ENCODE measurements at regions not wholly inside any gene's neighbourhood (a gene's known extent, or its start where the extent isn't known, plus 50 kb on each side); places are given as distances from the start of the nearest gene placed in this dataset.
"Not testable (repeated sequence)": the region's sequence is repeated elsewhere in the genome, so short reads cannot be mapped to it uniquely, and the experiment has no call there.

GRCh38 chr5:56656846-56657726 lies 158.3 kb upstream of the MAP3K1 start:
- no peak for DNase-seq

GRCh38 chr5:56651893-56652292 lies 163.5 kb upstream of the MAP3K1 start:
- no peak for DNase-seq

DNA sequence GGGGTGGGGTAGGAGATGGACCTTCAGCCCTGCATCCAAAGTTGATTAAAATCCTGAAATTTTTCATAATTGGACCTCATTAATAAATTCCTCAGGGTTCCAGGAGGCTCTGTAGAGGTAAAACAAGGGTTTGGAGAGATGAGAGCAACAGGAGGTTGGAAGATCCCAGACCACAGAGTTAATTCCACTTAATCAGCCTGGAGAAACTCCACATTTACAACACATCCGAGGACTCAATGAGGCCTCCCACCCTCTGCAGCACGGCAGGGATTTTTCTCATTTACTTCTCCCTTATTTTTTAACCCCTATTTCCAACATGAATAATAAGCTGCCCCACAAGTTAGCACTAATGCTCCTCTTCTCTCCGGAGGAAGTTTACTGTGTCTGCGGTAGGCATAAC lies 165.0 kb upstream of the MAP3K1 start:
- no peak for DNase-seq

- DNase-seq, result no peak
Observed at GRCh38 chr5:56649569-56649968, 165.8 kb upstream of the MAP3K1 start.

DNA sequence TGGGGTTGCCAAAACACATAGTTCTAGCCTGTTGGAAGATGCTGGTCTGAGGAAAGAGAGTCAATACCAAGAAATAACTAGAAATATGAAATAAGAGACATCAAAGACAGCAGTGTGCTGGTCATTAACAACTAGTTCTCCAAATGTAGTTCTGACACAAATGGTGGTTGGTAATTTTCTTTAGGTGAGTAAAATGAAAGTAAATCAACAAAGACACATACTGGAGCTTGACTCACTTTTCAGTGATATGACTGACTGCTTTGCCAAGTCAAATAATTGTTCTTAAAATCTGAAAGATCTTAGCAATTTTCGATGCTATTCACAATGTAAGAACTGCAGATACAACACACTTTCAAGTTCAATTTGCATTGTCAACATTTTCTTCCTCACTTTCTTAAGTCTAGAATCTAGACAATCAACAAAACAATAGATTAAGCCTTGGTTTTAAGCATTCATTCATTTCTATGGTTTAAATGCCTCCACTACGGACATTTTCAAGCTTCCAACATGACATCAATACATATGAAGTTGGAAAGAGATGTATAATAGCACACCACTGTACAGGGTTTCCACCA lies 166.8 kb upstream of the MAP3K1 start:
- no peak for DNase-seq

DNA sequence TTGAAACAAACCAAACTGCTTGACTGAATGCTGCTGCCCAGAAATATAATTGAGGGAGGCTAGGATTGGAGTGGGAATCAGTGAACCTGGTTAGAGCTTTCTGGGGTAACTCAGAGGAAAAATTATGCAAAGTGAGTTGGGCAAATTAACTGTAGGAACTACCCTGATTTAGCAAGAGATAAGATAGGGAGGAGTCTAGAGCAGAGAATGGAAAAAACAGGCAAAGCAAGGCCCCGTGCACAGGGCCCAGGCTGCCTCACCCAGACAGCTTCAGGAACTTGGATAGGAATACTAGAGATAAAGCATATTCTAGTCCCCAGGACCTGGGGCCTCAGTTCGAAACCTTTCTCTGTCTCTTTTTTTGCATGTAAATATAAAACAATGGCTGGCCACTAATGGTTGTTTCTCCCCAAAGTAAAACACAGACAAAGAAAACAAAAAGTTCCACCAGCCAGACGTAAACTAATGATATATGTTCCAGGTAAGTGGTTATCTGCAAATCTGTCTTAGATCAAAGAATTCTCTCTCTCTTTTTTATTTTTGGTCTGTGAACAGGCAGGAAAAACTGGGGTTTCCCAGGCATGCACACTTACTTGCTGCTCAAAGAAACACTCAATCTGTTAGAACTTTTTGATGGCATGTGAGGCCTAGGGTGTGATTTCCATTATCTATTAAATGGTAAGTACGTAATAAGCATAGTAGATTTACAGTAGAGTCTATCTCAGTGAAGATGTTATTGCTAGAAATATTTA lies 168.1 kb upstream of the MAP3K1 start:
- no peak for DNase-seq

DNA sequence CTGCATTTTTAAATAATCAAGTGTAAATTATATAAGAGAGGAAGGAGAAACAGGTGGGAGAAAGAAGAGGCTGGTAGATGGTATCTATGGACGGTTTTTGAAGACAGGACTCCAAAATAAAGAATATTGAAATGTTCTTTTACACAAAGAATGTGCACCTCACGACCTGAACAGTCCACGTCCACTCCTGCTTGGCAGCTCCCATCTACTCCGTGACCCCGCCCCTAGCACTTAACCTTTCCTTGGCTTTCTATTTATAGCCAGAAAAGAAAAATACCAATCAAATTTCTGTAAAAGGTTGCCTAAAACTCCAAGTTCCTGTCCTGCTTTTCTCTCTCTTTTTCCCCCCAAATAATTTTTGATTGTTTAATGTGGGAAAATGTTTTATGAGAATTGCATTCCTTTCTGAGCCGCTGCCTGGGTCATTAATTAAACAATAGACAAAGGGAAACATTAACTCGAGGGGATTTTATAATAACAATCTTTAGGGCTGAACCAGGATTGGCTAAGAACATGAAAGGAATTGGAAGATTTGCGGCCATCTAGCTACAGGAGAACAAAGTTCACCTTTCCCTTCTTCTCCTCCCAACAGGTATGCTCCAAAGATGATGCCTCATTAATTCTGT lies 173.6 kb upstream of the MAP3K1 start:
- no peak for DNase-seq

GRCh38 chr5:56640763-56641406 lies 174.5 kb upstream of the MAP3K1 start:
- DNase-seq, result no peak

GRCh38 chr5:56639476-56639875 lies 175.9 kb upstream of the MAP3K1 start:
- DNase-seq, result no peak

DNA sequence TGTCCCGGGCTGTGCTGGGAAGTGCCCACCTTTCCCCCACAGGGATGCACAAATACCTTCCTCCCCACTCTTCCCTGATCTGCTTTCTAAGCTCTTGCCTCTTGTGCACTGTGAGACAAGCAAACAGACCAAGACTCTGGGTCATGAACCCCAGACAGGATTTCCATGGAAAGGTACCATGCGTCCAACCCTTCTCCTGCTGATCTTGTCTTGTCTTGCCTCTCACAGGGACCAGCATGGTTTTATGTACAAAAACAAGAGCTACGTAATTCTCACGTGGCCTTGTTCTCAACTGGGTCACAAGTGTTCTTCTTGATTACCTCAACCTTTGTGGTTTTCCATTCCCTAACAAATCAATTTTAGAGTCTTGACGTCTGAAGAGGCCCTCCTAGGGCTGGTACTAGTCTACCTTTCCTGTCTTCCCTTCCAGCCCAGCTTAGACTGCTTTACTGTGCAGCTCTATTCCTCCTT lies 176.5 kb upstream of the MAP3K1 start:
- no peak for DNase-seq

DNA sequence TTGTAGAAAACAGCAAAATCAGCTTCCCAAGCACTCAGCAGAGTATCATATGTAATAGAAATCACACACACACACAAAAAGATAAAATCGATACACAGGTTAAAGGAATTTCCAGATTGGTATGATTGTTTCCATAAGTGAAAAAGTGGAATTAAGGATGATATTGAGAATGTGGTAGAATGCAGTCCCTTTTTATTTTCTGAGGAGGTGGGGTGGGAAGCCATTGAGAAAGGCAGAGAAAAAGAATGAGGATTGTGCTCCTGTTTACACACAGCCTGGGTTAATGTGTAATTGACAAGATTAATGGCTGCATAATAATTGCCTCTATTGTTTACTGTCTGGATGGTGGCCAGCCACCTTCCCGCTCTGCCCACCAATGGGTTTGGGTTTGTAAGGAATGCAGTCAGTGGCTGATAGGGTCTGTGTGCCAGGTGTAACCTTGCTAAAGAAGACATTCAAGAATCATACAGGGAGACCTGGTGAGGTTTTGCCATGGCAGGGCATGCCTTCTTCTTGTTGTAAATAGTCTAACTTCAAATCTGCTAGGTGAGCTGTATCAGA lies 177.2 kb upstream of the MAP3K1 start:
- DNase-seq, result no peak

DNA sequence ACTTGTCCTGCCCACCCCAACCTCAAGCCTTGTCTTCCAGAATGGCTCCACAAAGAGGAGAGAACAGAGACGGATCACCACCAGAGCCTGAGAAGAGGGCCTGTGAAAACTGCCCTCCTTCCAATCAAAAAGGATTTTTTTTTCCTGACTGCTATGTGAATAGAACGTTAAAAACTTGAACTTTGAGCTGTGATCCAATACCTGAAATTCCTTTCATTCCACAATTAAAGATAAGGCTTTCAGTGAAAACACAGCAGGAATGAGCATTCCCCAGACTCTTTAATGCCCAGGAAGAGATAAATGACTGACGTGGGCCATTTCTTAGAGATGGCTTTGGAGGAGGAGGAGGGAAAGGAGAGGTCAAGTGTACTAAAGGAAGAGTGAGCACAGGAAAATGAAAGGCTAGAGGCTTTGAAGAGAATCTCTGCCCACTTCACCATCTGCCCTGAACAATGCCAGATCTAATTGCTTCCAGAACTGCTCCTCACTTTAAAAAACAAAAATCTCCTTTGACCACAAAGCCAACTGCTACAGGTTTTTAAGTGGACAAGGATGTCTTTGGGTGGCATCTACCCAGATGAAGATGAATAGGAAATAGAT lies 177.9 kb upstream of the MAP3K1 start:
- DNase-seq, result no peak

DNA sequence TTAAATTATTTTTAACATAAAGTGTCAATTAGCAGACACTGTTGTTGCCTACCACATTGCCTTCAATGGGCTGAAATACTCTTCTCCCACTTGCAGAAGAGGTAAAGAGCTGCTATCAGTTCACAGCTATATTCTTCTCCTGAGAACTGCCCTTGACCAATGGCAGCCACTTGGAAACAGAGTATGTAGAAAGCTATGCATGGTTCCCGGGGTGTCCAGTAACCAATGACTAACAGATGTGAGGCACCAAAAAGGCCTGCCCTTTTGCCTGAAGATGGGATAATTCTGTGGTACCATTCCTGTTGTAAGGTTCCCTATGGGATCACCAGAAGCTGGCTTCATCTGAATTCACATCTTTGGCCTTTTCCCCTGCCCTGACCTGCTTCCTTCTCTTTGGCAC lies 181.4 kb upstream of the MAP3K1 start:
- no peak for DNase-seq

DNA sequence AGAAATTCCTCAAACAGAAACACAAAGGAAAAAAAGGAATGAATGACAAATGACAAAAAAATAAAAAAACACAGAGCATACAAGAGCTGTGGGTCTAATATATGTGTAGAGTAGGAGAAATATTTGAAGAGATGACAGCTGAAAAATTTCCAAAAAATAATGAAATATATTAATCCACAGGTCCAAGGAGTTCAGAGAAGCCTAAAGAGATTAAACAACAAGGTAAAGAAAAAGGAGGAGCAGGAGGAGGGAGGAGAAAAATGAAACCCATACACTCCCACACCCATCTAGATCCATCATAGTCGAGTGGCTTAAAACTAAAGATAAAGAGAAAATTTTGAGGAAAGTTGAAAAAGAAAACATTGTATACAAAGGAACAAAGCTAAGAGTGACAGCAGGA lies 182.4 kb upstream of the MAP3K1 start:
- no peak for DNase-seq

DNA sequence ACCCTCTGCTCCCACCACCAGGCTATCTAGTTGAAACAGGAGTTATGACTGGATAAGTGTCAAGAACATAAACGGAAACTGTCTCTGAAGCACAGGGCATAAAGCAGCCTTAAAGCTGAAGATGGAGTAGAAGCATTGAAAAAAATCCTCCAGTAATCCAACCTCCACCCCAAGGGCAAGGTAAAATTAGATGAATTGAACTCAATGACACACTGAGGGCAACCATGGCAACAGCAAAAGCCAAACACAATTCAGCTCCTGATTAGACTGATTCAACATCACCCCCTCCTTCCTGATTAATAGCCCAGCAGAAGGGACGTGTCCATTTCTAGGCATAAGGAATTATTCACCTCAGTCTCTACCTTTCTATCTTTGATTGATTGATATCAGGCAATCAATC lies 183.2 kb upstream of the MAP3K1 start:
- no peak for DNase-seq

DNA sequence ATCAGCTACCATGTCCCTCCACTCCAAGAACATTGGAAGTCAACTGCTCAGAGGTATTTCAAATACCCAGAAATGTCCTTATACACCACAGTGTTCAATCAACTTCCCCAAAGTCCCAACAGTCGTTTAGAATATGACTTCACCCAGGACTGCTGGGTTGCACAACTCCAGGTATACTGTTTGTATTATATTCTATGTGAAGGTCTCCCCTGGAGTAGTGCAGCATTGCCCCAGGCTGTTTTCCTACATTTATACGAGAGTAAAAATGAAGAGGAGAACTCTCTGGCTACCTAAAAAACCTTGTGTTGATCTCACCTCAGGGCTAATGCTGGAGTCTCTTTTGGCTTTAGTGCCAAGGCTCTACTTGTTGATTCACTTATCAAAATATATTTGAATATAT lies 183.6 kb upstream of the MAP3K1 start:
- DNase-seq, result no peak

GRCh38 chr5:56628616-56629015 lies 186.7 kb upstream of the MAP3K1 start:
- DNase-seq, result not testable (repeated sequence)

- DNase-seq, result no peak
Observed at GRCh38 chr5:56625541-56625940, 189.8 kb upstream of the MAP3K1 start.

DNA sequence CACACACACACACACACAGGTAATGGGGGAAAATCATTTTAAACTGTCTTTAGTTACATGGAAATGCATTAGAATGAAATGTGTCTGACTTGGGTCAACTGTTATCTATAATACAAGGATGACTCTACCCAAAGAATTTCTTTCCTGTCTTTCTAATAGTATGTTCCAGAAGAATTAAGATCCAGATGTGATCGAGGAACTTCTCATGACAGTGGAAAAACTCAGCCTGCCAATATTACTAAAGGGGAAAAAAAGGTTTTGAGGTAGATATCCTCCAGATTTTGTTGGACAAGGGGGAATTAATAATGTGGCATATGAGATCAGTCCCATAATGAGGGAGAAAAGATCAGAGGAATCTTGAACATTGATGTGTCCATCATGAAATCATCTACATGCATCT lies 190.6 kb upstream of the MAP3K1 start:
- DNase-seq, result no peak

GRCh38 chr5:56622141-56622540 lies 193.2 kb upstream of the MAP3K1 start:
- DNase-seq, result no peak

DNA sequence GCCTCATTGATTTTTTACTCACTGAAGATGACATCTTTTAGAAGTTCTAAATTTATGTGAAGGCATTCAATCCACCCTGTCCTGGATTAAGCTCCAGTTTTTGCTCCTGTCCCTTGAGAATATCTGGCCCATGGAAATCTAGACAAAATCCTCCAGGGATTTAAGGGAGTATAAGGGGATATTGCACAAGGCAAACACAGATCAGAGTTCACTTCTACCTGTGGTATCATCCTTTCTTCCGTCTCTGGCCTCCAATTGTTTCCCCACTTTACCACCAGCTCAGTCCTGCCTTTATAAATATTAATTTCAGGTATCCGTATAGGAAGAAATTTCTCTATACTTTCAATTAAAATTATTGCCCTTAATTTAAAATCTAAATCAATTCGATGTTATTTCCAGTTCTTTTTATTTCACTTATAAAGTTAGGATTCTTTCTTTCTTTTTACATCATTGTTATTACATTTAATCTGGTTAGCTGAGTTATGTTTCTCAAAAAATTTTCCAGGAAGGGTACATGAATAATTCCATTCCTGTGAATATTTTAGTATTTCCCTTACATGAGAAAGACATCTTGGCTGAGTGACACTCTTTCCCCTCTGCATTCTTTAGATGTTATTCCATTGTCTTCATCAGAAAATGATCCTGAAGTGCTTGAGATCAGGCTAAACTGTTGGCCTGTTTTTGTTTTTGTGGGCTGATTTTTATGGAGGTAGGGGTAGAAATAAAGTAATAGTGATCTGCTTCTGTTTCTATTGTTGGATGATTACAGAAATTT lies 194.3 kb upstream of the MAP3K1 start:
- no peak for DNase-seq
